K562 (cell line): ENCODE measurements at regions not wholly inside any gene's neighbourhood (a gene's known extent, or its start where the extent isn't known, plus 50 kb on each side); places are given as distances from the start of the nearest gene placed in this dataset.

Experiments used
- CTCF ChIP-seq, 3 experiments: IDR thresholded peaks in 2 of 3; conservative IDR thresholded peaks in 1 of 3; 2 replicates each; pipeline ENCODE4 v1.5.1; 2011 to 2012; ENCODE audit warnings: low read length in 3 of 3, mild to moderate bottlenecking in 3 of 3, control low read depth in 2 of 3, improper control_type of control experiment in 1 of 3, inconsistent platforms in 1 of 3, low read depth in 1 of 3, mixed read lengths in 1 of 3, moderate library complexity in 1 of 3; ENCODE audit not compliant: insufficient read depth in 2 of 3
- EGR1 ChIP-seq: fragments of 450-650 bp; conservative IDR thresholded peaks from 2 replicates; pipeline ENCODE4 v1.6.1; 2017; ENCODE audit warnings: mild to moderate bottlenecking
- EZH2 ChIP-seq: IDR thresholded peaks from 2 replicates; pipeline ENCODE4 v1.6.1; 2012; ENCODE audit warnings: low read depth, mild to moderate bottlenecking, inconsistent platforms, low read length, borderline replicate concordance
- ILK ChIP-seq: fragments of 450-650 bp; IDR thresholded peaks from 2 replicates; pipeline ENCODE4 v1.6.1; 2016; ENCODE audit warnings: missing genetic modification characterization, low read depth, mild to moderate bottlenecking, missing compliant biosample characterization, moderate library complexity, borderline replicate concordance
- L3MBTL2 ChIP-seq: fragments of 450-650 bp; IDR thresholded peaks from 2 replicates; pipeline ENCODE4 v1.6.1; 2016; ENCODE audit warnings: mild to moderate bottlenecking, moderate library complexity
- NCOA4 ChIP-seq: fragments of 450-650 bp; IDR thresholded peaks from 2 replicates; pipeline ENCODE4 v1.6.1; 2018; ENCODE audit warnings: mild to moderate bottlenecking; ENCODE audit not compliant: partially characterized antibody
- SMAD1 ChIP-seq: fragments of 150-350 bp; IDR thresholded peaks from 2 replicates; pipeline ENCODE4 v1.6.1; 2014; ENCODE audit warnings: low read length, low read depth; ENCODE audit not compliant: partially characterized antibody
- ZC3H11A ChIP-seq: IDR thresholded peaks from 2 replicates; pipeline ENCODE4 v1.6.1; 2012; ENCODE audit warnings: low read depth, low read length, improper control_type of control experiment

- TF ChIP-seq ZC3H11A, result no peak
- TF ChIP-seq CTCF (IDR thresholded peaks at IDR 0.05 in 2 of 3, conservative IDR thresholded peaks at IDR 0.05 in 1 of 3; ENCODE audit: insufficient read depth in 2 of 3, low read depth in 1 of 3, low read length in 3 of 3), result no peak
- no peak for TF ChIP-seq SMAD1
- no peak for TF ChIP-seq NCOA4
- no peak for TF ChIP-seq EZH2
- TF ChIP-seq ILK (tag), result no peak
- TF ChIP-seq L3MBTL2, result no peak
- no peak for TF ChIP-seq EGR1
Observed at GRCh38 chr6:147935656-147936055, 407.0 kb upstream of the SASH1 start.
